ENCODE measurements at regions not wholly inside any gene's neighbourhood (a gene's known extent, or its start where the extent isn't known, plus 50 kb on each side); places are given as distances from the start of the nearest gene placed in this dataset.

- no peak for DNase-seq
Measured at GRCh38 chr1:199122085-199122484, 483.2 kb downstream of the PTPRC start.

GRCh38 chr1:199122532-199123311, 483.9 kb downstream of the PTPRC start:
- no peak for DNase-seq

- DNase-seq = no peak
Measured at GRCh38 chr1:199123615-199124014, 484.8 kb downstream of the PTPRC start.

- DNase-seq = no peak
Measured at GRCh38 chr1:199124351-199124750, 485.5 kb downstream of the PTPRC start.

GRCh38 chr1:199129247-199129646, 490.4 kb downstream of the PTPRC start:
- no peak for DNase-seq

DNA sequence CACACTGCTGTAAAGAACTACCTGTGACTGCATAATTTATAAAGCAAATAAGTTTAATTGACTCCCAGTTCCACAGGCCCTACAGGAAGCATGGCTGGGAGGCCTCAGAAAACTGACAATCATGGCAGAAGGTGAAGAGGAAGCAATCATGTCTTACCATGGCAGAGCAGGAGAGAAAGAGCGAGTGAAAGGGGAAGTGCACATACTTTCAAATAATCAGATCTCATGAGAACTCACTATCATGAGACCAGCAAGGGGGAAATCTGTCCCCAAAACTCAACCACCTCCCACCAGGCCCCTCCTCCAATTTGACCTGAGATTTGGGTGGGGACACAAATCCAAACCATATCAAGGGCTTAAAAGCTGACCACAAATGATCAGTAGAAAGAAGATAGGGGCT, 493.2 kb downstream of the PTPRC start:
- DNase-seq = no peak

DNA sequence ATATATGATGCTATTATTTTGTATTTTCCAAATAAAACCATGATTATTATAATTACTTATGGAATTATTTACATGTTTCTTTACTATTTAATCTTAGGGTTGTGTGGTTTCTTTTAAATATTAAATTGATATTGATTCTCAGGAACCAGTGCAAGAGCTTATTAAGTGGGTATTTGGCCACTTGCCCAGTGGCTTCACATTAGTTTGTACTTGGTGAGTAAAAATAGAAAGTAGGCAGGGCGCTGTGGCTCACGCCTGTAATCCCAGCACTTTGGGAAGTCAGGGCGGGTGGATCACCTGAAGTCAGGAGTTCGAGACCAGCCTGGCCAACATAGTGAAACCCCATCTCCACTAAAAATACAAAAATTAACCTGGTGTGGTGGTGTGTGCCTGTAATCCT, 497.1 kb downstream of the PTPRC start:
- DNase-seq = no peak

GRCh38 chr1:199138061-199138460, 499.2 kb downstream of the PTPRC start:
- no peak for DNase-seq

- no peak for DNase-seq
Measured at GRCh38 chr1:199149591-199149990, 510.8 kb downstream of the PTPRC start.

DNA sequence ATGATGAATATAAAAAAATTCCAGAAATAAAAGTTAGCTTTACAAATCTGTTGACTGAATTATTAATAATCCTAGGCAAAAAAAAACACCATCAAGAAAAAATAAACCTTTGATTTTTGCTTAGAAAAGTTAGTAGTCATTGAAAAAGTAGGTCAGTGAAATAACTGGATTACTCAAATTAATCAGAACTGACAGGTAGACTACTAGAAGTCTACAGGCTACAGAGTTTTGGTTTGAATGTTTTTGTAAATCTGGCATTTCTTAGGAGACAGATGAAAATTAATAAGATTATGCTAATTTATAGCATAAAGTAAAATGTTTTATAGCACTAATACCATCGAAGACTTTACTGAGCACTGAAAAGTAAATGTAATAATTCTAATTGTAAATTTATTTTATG, 511.9 kb downstream of the PTPRC start:
- no peak for DNase-seq

GRCh38 chr1:199151634-199152425, 513.0 kb downstream of the PTPRC start:
- no peak for DNase-seq

DNA sequence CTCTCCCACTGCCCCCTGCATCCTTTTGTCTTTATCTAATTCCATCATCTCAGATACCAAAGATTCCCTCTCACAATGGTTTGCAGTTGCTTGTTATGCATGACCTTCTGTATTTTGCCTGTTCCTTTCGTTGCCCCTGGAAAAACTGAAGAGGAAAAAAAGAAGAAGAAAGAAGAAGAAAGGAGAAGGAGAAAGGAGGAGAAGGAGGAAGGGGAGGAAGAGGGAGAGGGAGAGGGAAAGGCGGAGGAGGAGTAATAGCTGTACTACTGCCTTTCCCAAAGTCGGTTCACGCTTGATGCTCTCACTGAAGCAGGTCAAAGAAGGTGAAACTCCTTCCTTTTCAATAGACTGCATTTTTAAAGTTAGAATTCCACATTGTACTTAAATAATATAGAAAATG, 513.8 kb downstream of the PTPRC start:
- no peak for DNase-seq

DNA sequence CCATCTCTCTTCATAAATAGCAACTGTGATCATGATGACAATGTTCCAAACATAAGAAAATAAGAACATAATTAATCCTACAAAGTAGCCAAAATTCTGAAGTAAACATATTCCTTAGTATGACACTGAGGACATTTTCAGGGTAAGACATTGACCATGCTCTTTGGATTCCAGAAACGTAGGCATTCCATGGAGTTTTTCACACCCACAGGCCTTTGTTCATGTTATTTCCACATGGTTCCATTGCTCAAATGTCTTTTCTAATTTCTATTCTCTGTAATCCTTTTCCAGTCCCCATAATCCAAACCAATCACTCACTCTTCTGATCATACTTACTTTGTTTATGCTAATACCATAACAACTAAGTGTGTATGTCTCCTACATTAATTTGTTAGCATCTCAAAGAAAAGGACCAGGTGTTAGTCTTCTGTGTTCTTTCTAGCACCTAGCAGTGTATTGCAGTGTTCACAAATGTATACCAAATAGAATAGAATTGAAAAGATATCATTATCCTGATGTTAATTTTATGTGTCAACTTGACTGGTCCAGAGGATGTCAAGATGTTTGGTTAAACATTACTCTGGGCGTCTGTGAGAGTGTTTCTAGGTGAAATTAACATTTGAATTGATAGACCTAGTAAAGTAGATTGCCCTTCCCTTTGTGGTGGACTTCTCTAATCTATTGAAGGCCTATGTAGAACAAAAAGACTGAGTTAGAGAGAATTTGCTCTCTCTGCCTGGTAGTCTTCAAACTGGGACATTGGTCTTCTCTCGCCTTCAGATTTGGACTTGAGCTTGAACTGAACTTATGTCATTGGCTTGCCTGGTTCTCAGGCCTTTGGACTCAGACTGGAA, 516.6 kb downstream of the PTPRC start:
- no peak for DNase-seq

DNA sequence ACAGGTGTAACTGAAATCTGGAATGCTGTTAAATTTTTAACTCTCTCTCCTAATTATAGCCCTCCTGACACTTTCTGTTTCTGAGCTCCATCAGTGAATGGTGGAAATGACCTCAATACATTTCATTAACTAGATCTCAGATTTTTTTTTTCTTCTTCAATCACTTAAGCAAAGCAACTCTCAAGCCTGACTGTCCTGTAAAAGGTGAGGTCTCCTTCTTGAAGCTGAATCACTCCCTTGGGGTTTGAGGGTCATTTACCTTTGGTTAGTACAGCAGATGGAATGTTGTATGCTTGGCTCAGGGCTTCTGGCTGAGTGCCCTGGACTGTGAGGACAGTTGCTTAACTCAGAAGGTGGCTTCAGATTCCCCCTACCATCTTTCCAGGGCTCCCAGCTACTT, 518.7 kb downstream of the PTPRC start:
- no peak for DNase-seq

DNA sequence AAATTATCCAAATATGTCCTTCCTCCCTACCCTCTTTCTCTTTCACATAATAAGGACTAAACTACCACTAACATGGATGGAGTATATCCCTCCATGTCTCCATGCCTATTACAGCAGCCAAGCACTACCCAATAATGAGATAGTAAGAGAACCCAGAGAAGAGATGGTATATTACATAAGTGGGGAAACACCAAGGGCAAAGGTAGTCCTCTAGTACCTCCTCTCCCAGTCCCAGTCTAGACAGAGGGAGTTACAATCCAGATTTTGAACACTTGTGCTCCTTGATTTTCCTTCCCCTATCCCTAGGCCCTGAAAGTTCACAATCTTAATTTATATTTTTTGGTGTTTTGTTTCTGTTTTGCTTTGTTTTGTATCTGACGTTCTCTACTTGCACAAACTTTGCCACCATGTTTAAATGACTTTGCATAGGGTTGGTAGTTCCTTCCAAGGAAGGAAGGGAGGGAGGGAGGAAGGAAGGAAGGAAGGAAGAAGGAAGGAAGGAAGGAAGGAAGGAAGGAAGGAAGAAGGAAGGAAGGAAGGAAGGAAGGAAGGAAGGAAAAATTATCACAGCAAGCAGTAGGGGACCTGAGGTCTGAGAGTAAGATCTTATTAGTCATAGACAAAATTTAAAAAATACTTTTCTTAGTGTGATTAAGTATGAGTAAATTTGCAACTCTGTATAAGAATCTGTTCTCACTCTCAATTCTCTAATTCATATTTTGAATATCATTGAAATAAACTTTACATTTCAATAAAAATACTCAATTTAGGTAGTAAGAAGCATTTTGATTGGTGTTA, 521.9 kb downstream of the PTPRC start:
- no peak for DNase-seq

DNA sequence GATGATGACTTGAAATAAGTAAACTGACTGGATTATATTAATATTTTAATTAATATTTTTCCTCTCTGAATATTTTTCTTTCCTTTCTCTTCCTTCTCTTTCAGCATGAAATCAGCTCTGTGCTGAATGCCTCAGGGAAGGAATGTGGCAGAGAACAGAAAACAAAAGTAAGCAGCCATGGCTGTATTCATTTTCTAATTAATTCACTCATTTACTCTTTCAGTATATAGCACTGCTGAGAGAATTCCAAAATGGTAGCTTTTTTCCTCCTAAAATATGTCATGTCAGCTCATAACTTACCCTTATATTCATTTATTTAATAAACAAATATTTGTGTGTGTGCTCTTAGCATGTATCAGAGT, 522.5 kb downstream of the PTPRC start:
- DNase-seq = no peak

DNA sequence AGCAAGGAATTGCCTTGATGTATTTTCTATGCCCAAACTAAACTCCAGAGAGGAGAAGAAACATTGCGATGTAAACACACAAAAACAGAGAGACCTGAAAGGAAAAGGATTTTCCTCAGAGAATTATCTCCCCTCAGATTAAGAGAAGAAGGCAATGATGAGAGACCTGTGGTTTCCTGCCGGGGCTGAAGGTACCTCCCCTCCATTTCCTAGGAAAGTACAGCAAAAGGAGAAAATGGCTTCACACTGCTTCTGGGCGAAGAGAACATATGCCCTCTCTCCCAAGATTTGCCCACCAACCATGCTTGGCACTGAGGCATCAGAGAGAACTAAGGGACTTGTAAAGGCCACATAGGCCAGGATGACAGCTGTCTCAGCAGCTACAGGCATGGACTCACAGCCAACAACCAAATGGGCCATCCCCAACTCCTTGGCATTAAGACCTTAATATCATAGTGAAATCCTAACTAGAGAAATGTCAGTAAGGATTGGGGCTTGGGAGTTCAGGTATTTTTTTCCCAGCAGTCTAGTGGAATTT, 523.0 kb downstream of the PTPRC start:
- no peak for DNase-seq

DNA sequence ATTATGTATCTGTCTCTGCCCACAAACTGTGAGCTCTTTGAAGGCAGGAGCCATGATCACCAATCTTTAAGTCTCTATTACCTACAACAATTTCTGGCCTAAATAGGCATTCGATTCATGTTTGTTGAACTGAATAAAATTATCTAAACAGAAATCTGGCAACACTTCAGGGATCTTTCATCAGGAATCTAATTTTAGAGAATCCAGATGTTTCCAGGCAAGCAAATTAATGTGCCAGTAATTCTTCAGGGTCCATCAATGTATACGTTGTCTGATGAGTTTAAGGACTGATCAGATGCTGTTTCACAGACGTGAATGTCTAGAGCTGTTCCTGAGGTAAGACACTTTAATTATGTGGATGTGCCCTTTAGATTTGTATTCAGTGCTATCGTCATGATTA, 524.4 kb downstream of the PTPRC start:
- DNase-seq = no peak

- DNase-seq = no peak
Measured at GRCh38 chr1:199163670-199164069, 524.8 kb downstream of the PTPRC start.

GRCh38 chr1:199167460-199167859, 528.6 kb downstream of the PTPRC start:
- DNase-seq = no peak

- no peak for DNase-seq
Measured at GRCh38 chr1:199168888-199169585, 530.2 kb downstream of the PTPRC start.

- no peak for DNase-seq
Measured at GRCh38 chr1:199170711-199171110, 531.9 kb downstream of the PTPRC start.

Data from activated T-cell treated with anti-CD3 and anti-CD28 coated beads for 4 hours (primary cell).